ENCODE measurements at regions not wholly inside any gene's neighbourhood (a gene's known extent, or its start where the extent isn't known, plus 50 kb on each side); places are given as distances from the start of the nearest gene placed in this dataset.

GRCh38 chr14:36014236-36014635, 162.3 kb downstream of the PTCSC3 start:
- intact Hi-C loops (cut with micrococcal nuclease; ENCODE audit: unreplicated experiment), result no loop called here
- in situ Hi-C loops (cut with HindIII; ENCODE audit: low pct_unique_long_range_greater_than_20kb, low sequenced_read_pairs), result no loop called here
- Histone ChIP-seq H3K27me3 (ENCODE audit: control insufficient read depth, insufficient read depth, low read length) (peaks cover 2% of the 10 kb centered on the region; the same call in 1 of the 2 replicates), H3K9me3 (ENCODE audit: control insufficient read depth, insufficient read depth, low read depth, low read length) (no peaks in the 10 kb centered on the region), H3K4me1 (ENCODE audit: control insufficient read depth, insufficient read depth, low read length) (no peaks in the 10 kb centered on the region), H3K36me3 (ENCODE audit: control insufficient read depth, insufficient read depth, low read length) (no peaks in the 10 kb centered on the region), H3K4me3 (ENCODE audit: low read depth in 2 of 2, low read length in 2 of 2) (no peak overlapping the region), H3K27ac (ENCODE audit: low read length) (no peak overlapping the region)
- DNase-seq (ENCODE audit: low read depth, low spot score), result no peak
- TF ChIP-seq TCF7L2 (IDR thresholded peaks at IDR 0.05; ENCODE audit: low read depth, low read length), result no peak
- CTCF ChIA-PET, result interaction anchor here (0.6 kb wide), 1 partner anchor 93 kb away, joined by 3 read pairs; no protein-coding TSS in a partner anchor
- POLR2A ChIA-PET, result no interaction called here
- no TSS peak for BruUV-seq (replicated peaks)
- no peak for ATAC-seq

- H3K36me3 ChIP-seq (ENCODE audit: control insufficient read depth, insufficient read depth, low read length), result no peaks in the 10 kb centered on the region
- no peak overlapping the region for H3K27ac ChIP-seq (ENCODE audit: low read length)
- intact Hi-C loops (cut with micrococcal nuclease; ENCODE audit: unreplicated experiment), result no loop called here
- no peak for TF ChIP-seq CTCF (IDR thresholded peaks at IDR 0.05)
- TF ChIP-seq SIN3A (IDR thresholded peaks at IDR 0.05; ENCODE audit: borderline replicate concordance, insufficient read depth, low read depth, low read length), result no peak
- TF ChIP-seq POLR2AphosphoS5 (IDR thresholded peaks at IDR 0.05; ENCODE audit: low read depth, low read length), result no peak
- no peak for TF ChIP-seq TCF7L2 (IDR thresholded peaks at IDR 0.05; ENCODE audit: low read depth, low read length)
- TF ChIP-seq, protein P1, sequence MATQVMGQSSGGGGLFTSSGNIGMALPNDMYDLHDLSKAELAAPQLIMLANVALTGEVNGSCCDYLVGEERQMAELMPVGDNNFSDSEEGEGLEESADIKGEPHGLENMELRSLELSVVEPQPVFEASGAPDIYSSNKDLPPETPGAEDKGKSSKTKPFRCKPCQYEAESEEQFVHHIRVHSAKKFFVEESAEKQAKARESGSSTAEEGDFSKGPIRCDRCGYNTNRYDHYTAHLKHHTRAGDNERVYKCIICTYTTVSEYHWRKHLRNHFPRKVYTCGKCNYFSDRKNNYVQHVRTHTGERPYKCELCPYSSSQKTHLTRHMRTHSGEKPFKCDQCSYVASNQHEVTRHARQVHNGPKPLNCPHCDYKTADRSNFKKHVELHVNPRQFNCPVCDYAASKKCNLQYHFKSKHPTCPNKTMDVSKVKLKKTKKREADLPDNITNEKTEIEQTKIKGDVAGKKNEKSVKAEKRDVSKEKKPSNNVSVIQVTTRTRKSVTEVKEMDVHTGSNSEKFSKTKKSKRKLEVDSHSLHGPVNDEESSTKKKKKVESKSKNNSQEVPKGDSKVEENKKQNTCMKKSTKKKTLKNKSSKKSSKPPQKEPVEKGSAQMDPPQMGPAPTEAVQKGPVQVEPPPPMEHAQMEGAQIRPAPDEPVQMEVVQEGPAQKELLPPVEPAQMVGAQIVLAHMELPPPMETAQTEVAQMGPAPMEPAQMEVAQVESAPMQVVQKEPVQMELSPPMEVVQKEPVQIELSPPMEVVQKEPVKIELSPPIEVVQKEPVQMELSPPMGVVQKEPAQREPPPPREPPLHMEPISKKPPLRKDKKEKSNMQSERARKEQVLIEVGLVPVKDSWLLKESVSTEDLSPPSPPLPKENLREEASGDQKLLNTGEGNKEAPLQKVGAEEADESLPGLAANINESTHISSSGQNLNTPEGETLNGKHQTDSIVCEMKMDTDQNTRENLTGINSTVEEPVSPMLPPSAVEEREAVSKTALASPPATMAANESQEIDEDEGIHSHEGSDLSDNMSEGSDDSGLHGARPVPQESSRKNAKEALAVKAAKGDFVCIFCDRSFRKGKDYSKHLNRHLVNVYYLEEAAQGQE (IDR thresholded peaks at IDR 0.05; ENCODE audit: insufficient read depth in 1 of 2, low read depth in 2 of 2, low read length in 1 of 2), result no peak
- no peak for DNase-seq (ENCODE audit: low read depth, low spot score)
- no peak overlapping the region for H3K4me3 ChIP-seq (ENCODE audit: low read depth in 2 of 2, low read length in 2 of 2)
- BruUV-seq (replicated peaks), result no TSS peak
- no peaks in the 10 kb centered on the region for H3K4me1 ChIP-seq (ENCODE audit: control insufficient read depth, insufficient read depth, low read length)
- ATAC-seq, result no peak
- ChIA-PET POLR2A (no interaction called here), CTCF (no interaction called here)
- in situ Hi-C loops (cut with HindIII; ENCODE audit: low pct_unique_long_range_greater_than_20kb, low sequenced_read_pairs), result no loop called here
- H3K27me3 ChIP-seq (ENCODE audit: control insufficient read depth, insufficient read depth, low read length), result peaks cover 2% of the 10 kb centered on the region; the same call in 1 of the 2 replicates
- H3K9me3 ChIP-seq (ENCODE audit: control insufficient read depth, insufficient read depth, low read depth, low read length), result no peaks in the 10 kb centered on the region
Measured at GRCh38 chr14:36013483-36013882, 163.0 kb downstream of the PTCSC3 start.

GRCh38 chr14:36012621-36013020, 163.9 kb downstream of the PTCSC3 start:
- TF ChIP-seq POLR2AphosphoS5 (IDR thresholded peaks at IDR 0.05; ENCODE audit: low read depth, low read length) (no peak), TCF7L2 (IDR thresholded peaks at IDR 0.05; ENCODE audit: low read depth, low read length) (no peak), SIN3A (IDR thresholded peaks at IDR 0.05; ENCODE audit: borderline replicate concordance, insufficient read depth, low read depth, low read length) (no peak), CTCF (IDR thresholded peaks at IDR 0.05) (no peak)
- TF ChIP-seq, protein P1 (IDR thresholded peaks at IDR 0.05; ENCODE audit: insufficient read depth in 1 of 2, low read depth in 2 of 2, low read length in 1 of 2), result no peak
- in situ Hi-C loops (cut with HindIII; ENCODE audit: low pct_unique_long_range_greater_than_20kb, low sequenced_read_pairs) (no loop called here), intact Hi-C loops (cut with micrococcal nuclease; ENCODE audit: unreplicated experiment) (no loop called here)
- ChIA-PET CTCF (interaction anchor here (0.7 kb wide), 1 partner anchor 513 kb away, joined by 3 read pairs; no protein-coding TSS in a partner anchor), POLR2A (no interaction called here)
- Histone ChIP-seq H3K36me3 (ENCODE audit: control insufficient read depth, insufficient read depth, low read length) (no peaks in the 10 kb centered on the region), H3K9me3 (ENCODE audit: control insufficient read depth, insufficient read depth, low read depth, low read length) (no peaks in the 10 kb centered on the region), H3K4me1 (ENCODE audit: control insufficient read depth, insufficient read depth, low read length) (no peaks in the 10 kb centered on the region), H3K27me3 (ENCODE audit: control insufficient read depth, insufficient read depth, low read length) (peaks cover 2% of the 10 kb centered on the region; the same call in 1 of the 2 replicates), H3K27ac (ENCODE audit: low read length) (no peak overlapping the region), H3K4me3 (ENCODE audit: low read depth in 2 of 2, low read length in 2 of 2) (no peak overlapping the region)
- no peak for ATAC-seq
- no peak for DNase-seq (ENCODE audit: low read depth, low spot score)
- BruUV-seq (replicated peaks), result no TSS peak

Measured in Panc1 (cell line).